HG03097 (cell line): ENCODE measurements at regions not wholly inside any gene's neighbourhood (a gene's known extent, or its start where the extent isn't known, plus 50 kb on each side); places are given as distances from the start of the nearest gene placed in this dataset.
"Not testable (repeated sequence)": the region's sequence is repeated elsewhere in the genome, so short reads cannot be mapped to it uniquely, and the experiment has no call there.

Source experiments
- ATAC-seq: cut with Tn5 transposase; IDR thresholded peaks from one replicate; pipeline ENCODE4 v1.9.1; 2021; ENCODE audit not compliant: unreplicated experiment, low FRiP score

DNA sequence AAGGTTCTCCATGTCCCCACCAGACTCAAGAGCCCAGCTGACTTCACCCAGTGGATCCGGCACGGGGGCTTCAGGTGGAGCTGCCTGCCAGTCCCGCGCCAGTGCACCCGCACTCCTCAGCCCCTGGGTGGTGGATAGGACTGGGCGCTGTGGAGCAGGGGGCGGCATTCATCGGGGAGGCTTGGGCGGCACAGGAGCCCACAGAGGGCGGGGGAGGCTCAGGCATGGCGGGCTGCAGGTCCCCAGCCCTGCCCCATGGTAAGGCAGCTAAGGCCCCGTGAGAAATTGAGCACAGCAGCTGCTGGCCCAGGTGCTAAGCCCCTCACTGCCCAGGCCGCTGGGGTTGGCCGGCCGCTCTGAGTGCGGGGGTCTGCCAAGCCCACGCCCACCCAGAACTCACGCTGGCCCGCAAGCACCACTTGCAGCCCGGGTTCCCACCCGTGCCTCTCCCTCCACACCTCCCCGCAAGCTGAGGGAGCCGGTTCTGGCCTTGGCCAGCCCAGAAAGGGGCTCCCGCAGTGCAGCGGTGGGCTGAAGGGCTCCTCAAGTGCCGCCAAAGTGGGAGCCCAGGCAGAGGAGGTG lies 1737.7 kb downstream of the ARAP2 start:
- ATAC-seq, result not testable (repeated sequence)

DNA sequence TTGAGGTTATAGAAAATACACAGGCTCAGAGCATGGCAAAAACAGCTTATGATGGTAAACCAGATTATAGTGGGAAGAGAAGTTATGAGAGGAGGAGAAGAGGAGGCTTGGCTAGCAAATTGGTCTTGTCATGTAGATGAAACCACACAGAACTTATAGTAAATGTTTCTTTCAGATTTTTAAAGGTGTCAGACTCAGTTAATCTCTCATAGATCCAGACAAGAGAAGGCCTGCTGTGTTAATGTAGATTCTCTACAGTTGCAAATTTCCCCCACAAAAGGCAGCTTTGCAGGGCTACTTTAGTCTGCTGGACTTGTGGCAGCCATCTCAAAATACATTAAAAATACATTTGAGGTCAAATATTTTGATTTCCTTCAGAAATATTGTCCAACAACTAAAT lies 1731.7 kb downstream of the ARAP2 start:
- no peak for ATAC-seq

DNA sequence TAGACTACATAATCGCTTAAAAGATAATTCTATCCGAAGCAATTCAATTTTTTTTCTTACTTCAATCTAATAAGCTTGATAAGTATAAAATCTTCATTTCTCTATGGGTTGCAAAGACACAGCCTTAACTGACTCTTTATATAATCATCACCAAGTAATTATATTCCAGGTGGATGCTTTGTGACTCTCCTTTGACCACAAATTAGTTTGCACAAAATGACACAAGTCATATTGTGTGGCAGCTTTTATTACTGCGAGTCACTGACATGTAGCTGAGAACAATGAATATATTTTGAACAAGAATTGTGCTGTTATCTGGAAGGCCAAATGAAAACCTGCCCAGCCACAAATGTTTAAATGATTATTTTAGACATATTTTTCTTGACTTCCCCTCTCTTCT lies 1727.8 kb downstream of the ARAP2 start:
- ATAC-seq, result no peak

DNA sequence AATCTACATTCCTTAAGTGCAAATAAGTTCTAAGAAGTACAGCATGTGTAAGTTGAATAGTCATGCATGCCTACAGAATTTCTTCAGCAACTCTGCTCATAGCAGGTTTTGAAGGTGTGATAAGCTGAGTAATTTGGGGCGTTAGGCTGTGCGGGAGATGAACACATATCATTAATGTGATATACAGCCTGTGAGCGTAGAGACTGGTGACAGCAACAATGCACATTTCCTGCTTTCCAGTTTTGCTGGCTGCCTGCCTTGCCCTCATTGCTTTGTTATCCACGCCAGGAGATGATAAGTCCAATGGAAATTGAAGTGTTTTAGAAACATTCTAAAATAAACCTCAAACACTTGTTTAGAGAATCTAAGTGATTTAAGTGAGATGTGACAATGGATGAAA lies 1709.4 kb downstream of the ARAP2 start:
- ATAC-seq, result no peak

DNA sequence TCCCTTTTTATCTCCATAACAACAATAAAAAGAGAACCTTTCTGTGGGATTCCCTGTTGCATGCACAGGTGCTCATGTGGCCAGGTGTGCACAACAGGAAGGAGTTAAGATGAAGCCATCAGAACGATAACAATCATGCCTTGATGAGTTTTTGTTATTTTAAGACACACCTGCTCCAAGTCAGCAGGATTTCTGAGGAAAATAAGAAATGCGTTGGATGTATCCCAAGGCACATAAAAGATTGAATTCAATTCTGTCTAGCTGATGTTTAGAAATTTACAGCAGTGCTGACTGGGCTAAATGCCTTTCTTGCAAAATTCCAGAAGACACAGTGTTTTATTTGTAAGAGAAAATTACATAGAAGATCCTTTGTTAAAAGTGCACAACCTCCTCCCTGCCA lies 1678.2 kb downstream of the ARAP2 start:
- ATAC-seq, result no peak

DNA sequence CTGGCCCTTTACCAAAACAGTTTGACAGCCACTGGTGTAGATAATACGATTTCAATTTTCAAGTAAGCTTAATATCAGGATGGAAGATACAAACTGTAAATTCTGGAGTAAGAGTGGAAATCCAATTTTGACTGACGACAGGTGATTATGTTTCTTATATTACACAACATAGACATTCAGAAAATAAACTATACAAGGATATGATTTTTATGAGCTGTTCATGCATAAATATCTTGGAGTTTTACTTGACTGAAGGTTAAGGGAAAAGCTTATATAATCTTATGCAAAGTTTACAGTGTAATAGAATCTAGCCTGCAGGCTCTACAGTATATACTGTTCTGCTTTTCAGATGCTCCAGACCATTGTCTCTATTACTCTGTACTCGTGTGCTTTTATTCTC lies 1672.3 kb downstream of the ARAP2 start:
- no peak for ATAC-seq

DNA sequence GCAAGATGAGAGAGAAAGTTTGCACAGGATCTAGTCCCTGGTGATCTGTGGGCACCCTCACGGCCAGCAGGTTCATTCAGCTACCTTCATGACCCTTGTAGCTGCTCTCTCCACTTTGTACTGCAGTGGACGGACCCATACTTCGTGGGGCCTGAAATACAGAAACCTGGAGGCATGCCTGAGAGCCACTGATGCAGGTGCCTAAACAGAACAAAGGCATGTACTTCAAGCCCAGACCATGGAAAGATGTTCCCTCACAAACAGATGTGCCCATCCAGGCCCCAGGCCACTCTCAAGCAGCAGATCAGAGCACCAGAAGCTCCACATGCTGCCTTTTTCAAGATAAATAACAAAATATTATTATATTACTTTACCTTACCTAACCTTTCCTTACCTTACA lies 1629.0 kb downstream of the ARAP2 start:
- ATAC-seq, result no peak

DNA sequence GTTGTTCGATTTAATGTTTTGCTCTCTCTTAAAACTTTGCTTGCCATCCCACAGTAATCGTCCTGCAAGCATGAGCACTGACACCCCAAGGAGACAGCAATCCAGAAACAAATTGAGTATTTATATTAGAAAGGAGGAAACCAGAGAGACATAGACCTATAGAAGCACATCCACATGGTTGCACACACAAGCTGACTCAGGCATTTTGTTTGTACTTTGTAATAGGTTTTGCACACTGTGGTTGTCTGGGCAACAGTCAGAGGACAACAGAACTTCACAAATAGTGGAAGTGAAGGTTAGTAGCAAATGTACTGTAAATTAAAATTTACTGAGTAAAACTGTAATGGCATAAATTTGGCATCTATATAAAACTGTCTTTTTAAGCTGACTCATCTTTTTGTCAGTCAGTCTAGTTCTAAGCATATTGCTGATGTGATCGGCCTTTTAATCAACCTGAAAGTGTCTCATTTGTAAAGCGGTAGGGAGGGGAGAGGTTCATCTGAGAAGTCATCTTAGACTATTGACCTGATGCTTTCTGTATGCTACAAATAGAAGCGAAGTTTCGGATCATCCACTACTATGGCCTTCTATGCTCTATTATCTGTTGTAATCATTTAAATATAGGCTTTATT lies 1624.7 kb downstream of the ARAP2 start:
- no peak for ATAC-seq

DNA sequence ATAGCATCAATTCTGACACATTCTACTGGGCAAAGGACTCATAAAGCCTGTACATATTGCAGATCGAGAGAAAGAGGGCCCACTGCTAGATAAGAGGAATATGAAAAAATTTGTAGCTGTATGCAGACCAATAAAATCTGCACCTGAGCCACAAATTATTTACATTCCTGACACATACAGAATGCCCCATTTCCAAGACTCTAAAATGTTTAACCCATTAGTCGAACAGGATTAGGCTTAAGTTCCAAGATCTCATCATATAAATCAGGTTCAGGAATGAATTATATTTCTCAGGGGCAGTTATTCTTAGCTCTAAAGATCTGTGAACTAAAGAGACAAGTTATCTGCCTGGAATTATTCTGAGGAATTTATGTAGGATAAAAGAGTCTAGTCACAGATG lies 1615.8 kb downstream of the ARAP2 start:
- ATAC-seq, result no peak

DNA sequence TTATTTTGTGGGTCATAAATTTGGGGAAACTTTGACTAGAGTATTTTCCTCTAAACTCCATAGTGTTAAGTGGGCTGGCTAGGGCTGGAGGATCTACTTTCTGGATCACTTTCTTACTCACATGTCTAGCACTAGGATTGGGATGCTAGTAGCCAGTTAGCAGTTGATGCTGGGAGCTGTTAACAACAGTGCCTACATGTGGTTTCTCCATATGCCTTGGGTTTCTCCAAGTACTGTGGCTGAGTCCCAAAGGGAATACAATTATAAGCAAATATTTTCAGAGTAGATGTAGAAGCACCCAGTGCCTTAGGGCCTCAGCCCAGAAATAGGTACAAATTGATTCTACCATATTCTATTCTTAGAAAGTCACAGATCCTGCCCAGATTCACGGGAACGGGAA lies 1614.9 kb downstream of the ARAP2 start:
- ATAC-seq, result no peak

DNA sequence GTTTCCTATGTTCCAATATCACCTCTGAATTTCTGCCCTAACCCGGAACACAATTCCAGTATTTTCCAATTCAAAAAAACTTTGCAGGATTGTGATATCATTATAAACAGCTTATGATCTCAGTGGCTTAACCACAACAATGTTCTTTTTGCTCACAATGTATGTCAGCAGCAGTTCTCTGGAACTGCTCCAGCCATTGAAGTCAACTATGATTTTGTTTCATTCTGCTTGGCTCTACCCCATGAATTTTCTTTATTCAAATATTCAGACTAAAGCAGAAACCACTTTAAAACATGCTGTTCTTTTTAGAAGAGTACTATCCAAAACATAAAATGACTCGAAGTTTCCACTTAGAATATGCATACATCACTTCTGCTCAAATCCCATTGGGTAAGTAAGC lies 1611.1 kb downstream of the ARAP2 start:
- no peak for ATAC-seq

DNA sequence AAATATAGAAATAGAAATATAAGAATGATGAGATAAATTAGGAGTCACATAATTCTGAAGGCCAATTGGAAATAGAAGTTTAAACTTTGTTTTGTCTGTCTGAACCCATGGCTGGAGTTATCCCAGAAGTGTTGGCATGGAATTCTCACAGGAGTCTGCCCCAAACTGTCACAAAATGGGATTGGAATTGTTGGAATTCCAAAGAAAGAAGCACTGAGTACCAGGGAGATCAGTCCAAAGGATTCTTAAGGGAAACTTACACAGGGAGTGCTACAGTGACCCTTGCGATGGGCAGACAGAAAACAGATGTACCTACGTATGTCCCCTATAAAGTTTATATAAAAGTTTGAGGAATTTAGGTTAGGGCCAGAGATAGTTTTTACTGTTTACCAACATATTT lies 1607.7 kb downstream of the ARAP2 start:
- ATAC-seq, result no peak

DNA sequence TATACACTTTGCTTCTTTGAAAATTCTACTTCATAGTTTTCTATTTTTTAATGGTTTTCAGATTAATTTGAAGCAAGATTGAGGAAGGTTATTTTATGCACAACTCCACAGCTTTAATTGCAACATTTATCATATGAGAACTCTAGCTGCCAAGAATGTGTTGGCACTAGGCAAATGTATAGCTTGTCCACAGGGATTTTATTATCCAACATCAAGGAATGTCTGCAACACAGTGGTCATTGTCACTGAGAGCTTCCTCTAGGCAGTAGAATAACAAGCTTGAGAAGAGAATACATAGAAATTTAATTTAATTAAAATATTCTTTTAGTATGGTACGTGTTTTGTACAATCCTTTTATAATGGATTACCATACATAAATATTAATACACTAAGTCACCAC lies 1600.8 kb downstream of the ARAP2 start:
- ATAC-seq, result no peak

DNA sequence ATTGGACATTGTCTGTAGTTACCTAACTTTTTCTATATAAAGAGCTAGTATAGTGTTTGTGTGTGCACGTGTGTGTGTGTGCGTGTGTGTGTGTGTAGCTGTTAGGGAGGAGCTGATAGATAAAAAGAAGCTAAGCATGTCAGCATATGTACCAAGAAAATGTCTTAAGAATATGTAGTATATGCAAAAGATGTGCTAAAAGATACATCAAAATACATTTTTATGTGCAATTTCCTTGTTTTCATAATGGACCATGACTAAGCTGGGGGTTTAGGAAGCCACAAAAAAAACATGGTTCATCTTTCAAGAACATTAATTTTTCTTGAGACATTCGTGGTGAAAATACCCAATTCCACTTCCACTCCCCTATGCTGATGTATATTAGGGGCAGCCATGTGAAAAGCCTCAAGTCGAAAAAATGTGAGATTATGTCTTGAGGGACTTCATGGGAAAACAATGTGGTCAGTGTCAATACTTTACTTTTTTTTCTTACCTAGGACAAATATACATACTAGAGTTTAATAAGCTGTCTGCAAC lies 1599.7 kb downstream of the ARAP2 start:
- no peak for ATAC-seq

DNA sequence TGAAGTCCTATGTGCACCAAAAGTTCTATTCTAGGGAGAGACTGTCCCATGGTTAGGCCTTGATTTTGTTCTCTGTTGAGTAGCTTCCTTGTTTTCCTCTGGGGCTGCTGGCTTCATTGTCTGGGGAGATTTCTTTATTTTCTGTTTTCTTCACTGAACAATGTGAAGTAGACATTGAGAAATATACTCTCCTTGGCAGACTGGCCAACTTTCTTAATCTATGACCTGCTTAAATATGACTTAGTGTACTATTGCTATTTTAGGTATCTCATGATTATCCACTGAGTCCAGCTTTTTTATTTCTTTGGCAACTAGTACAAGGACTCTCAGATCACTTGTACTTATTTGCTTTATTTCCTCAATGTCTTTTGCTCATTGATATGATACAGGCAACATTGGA lies 1594.6 kb downstream of the ARAP2 start:
- no peak for ATAC-seq

DNA sequence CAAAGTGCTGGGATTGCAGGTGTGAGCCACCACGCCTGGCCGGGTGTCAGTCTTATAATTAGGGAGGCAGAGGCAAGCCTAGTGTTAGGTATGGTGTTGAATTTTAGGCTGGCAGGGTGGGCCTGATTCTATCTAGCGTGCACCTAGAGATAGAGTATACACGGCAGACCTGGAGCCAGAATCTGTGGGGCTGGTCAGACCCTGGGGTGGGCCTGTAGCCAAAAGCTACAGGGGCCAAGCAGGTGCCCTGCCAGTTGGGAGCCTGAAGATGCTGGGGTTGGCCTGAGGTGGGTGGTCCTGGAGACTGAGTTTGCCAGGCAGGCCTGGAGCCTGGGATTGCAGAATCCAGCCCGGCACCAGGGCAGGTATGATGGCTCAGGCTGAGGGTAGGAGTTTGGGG lies 1580.3 kb downstream of the ARAP2 start:
- ATAC-seq, result no peak

DNA sequence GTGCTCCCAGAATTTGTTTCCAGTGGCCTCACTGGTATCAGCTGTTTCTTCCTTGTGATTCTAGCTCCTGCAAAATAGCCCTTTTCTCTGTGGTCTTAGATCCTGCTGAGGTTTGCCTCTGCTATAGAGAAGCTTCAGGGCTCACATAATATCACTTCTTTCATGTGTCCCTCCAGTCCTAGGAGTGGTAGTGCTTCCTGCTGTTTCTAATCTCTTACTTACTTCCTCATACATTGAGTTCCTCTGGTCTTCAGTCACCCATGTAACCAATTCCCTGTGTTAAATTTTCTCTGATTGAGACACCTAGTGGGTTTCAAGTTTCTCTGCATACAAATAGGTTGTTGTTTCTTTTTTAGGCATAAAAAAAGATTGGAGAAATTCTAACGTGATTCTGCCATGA lies 1567.9 kb downstream of the ARAP2 start:
- no peak for ATAC-seq

DNA sequence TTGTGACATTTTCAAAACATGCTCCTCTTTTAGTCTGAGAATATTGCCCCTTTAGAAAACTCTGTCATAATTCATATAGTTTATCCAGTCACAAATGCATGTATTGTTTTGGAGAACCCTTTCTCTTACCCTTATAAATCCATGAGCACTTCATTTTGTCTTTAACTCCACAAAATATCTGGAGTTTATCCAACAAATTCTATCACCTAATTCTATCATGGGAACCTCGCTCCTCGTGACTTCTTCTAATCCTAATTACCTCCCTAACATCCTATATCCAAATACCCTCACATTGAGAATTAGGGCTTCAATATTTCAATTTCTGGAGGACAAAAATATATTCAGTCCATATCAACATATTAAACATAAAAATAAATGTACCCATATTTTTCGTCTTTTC lies 1565.9 kb downstream of the ARAP2 start:
- ATAC-seq, result no peak

DNA sequence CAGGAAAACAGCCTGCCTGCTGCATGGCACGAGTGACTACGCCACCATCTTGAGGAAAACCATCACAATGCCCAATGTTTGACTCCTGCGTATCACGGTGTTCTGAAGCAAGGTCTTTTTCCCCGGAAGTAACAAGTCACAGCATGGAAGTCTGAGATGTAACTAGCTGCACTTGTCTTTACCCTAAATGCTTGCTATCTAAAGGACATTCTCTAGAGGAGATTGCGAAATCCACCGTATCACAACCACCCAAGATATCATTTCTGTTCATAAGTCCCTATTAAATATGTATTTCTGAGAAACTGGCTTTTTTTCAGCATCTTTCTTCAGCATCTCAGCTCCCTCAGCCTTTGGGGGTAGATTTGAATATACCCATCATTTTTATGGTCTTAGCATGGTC lies 1565.1 kb downstream of the ARAP2 start:
- no peak for ATAC-seq

DNA sequence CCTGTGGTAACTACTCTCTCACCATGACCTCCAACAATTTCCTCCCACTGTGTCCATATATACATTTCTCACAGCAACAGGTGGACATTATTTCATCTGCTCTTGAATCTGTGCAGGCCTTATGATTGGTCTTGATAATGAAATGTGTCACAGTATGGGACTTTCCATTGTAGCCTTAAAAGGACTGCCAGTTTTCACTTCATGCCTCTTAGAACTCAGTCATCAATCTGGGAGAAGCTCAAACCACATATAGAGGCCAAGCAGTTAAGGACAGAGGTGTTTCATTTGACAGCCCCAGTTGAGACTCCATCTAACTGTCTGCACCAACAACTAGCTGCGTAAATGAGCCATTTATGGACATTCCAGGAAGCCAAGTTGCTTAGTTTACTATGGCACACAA lies 1534.8 kb downstream of the ARAP2 start:
- no peak for ATAC-seq

DNA sequence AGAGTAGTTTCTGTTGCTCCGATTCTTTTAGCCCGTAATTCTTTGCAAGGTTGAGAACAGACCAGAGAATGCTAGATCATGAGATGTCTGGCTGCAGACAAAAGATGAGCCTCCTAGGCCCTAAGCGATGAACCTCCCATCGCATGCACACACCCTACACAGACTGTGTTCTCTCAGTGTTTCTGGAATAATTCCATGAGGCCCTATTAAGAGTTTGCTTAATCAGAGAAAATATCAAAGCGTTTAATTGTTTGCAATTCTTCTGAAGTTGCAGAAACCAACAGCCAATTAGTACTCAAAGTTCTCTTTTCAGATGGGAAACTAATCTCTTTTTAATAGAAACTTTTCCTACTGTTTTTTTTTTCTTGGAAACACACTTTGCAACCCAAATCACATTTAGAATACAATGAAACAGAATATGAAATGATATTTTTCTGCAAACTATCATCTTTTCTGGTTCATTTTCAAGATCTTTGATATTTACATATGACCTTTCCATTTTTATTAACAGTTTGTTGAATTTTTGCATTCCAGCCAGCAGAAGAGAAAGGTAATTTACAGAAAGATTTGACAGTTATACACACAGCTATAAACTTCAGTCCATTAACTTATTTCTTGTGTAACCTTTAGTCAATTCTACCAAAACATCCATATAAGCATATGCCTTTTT lies 1525.6 kb downstream of the ARAP2 start:
- no peak for ATAC-seq

DNA sequence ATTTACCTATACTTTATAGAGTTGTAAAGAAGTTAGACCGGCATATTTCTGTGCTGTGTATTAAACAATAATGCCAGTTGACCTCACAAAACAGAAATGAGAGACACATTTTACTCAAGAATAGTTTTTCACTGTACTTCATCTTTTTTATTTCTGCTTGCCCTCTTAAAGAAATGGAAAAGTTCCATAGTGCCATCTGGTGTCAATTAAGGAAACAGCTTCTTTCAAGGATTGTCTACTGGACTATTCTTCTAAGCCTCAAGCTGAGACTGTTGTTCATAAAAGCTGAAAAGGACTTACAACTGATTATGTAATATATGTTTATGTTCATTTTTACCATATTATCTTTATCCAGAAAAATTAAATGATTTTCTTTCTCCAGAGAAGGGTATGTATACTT lies 1523.7 kb downstream of the ARAP2 start:
- ATAC-seq, result no peak
